ENCODE measurements at regions not wholly inside any gene's neighbourhood (a gene's known extent, or its start where the extent isn't known, plus 50 kb on each side); places are given as distances from the start of the nearest gene placed in this dataset.

DNA sequence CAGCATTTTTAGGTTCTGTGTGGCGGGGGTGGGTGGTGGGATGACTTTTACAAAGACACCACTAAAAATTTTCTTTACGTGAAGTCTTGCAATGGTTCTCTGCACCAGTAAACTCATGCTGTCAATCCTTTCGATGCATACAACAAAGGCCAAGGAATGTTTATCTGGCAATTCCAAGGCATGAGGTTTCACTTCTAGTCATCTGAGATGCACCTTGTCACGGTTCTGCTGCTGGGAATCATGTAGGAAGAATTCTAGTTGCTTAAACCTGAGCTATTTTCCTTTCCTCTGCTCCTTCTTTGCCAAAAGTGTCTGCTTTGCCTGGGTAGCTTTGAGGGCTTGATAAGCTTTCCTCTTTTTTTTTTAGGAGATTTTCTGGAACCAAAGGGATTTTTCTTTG, 1204.5 kb upstream of the SEMA6A start:
- no peaks in the 10 kb centered on the region for H3K27me3 ChIP-seq (replicated peaks; ENCODE audit: insufficient read depth, low read length)
- H3K9me3 ChIP-seq (replicated peaks; ENCODE audit: insufficient read depth, low read length) = no peaks in the 10 kb centered on the region; the same call in 1 of the 2 replicates

DNA sequence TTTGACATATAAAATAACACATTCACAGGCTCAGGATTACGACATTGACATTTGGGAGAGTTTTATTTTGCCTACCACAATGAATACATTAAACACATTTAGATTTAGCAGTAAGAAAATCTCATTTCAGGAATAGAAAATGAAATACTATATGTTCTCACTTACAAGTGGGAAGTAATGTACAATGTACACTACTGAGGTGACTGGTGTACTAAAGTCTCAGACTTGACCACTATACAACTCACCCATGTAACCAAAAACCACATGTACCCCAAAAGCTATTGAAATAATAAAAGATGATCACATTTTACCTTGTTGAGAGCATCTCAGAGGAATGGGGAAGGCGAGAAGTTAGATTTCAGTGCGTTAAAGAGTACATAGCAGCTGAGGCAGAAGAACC, 1202.4 kb upstream of the SEMA6A start:
- Histone ChIP-seq H2AFZ (ENCODE audit: low read length) (no peak overlapping the region), H3K9me3 (replicated peaks; ENCODE audit: insufficient read depth, low read length) (no peaks in the 10 kb centered on the region; the same call in 1 of the 2 replicates), H3K4me3 (ENCODE audit: low read length) (no peak overlapping the region), H3K36me3 (replicated peaks; ENCODE audit: insufficient read depth, low read length) (no peaks in the 10 kb centered on the region), H3K9ac (ENCODE audit: low read length) (no peak overlapping the region), H3K9me2 (replicated peaks; ENCODE audit: insufficient read depth, low read length) (no peaks in the 10 kb centered on the region), H4K20me1 (ENCODE audit: insufficient read depth, low read length) (no peaks in the 10 kb centered on the region), H3F3A (ENCODE audit: insufficient read depth, low read length) (no peaks in the 10 kb centered on the region), H3K79me2 (ENCODE audit: low read length) (no peaks in the 10 kb centered on the region), H3K27me3 (replicated peaks; ENCODE audit: insufficient read depth, low read length) (no peaks in the 10 kb centered on the region), H3K4me2 (ENCODE audit: low read depth, low read length) (no peak overlapping the region), H3K27ac (ENCODE audit: low read length) (no peak overlapping the region), H3K4me1 (ENCODE audit: low read length) (no peaks in the 10 kb centered on the region)
- DNase-seq = no peak
- TF ChIP-seq EZH2phosphoT487 (IDR thresholded peaks at IDR 0.05; ENCODE audit: low read length) (no peak), EZH2 (optimal IDR thresholded peaks at IDR 0.05; ENCODE audit: low read depth, low read length) (no peak)
- TF ChIP-seq, protein P1, sequence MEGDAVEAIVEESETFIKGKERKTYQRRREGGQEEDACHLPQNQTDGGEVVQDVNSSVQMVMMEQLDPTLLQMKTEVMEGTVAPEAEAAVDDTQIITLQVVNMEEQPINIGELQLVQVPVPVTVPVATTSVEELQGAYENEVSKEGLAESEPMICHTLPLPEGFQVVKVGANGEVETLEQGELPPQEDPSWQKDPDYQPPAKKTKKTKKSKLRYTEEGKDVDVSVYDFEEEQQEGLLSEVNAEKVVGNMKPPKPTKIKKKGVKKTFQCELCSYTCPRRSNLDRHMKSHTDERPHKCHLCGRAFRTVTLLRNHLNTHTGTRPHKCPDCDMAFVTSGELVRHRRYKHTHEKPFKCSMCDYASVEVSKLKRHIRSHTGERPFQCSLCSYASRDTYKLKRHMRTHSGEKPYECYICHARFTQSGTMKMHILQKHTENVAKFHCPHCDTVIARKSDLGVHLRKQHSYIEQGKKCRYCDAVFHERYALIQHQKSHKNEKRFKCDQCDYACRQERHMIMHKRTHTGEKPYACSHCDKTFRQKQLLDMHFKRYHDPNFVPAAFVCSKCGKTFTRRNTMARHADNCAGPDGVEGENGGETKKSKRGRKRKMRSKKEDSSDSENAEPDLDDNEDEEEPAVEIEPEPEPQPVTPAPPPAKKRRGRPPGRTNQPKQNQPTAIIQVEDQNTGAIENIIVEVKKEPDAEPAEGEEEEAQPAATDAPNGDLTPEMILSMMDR (IDR thresholded peaks at IDR 0.05; ENCODE audit: low read length) = no peak

More for the DNA sequence above, 1204.5 kb upstream of the SEMA6A start:
- Histone ChIP-seq H4K20me1 (ENCODE audit: insufficient read depth, low read length) (no peaks in the 10 kb centered on the region), H3K4me3 (ENCODE audit: low read length) (no peak overlapping the region), H3K27ac (ENCODE audit: low read length) (no peak overlapping the region), H3K4me2 (ENCODE audit: low read depth, low read length) (no peak overlapping the region), H3K36me3 (replicated peaks; ENCODE audit: insufficient read depth, low read length) (no peaks in the 10 kb centered on the region), H3K79me2 (ENCODE audit: low read length) (no peaks in the 10 kb centered on the region), H2AFZ (ENCODE audit: low read length) (no peak overlapping the region), H3K9ac (ENCODE audit: low read length) (no peak overlapping the region), H3K4me1 (ENCODE audit: low read length) (no peaks in the 10 kb centered on the region), H3F3A (ENCODE audit: insufficient read depth, low read length) (no peaks in the 10 kb centered on the region), H3K9me2 (replicated peaks; ENCODE audit: insufficient read depth, low read length) (no peaks in the 10 kb centered on the region)
- TF ChIP-seq EZH2 (optimal IDR thresholded peaks at IDR 0.05; ENCODE audit: low read depth, low read length) (no peak), EZH2phosphoT487 (IDR thresholded peaks at IDR 0.05; ENCODE audit: low read length) (no peak)
- TF ChIP-seq, protein P1 (IDR thresholded peaks at IDR 0.05; ENCODE audit: low read length) = no peak
- DNase-seq = no peak

DNA sequence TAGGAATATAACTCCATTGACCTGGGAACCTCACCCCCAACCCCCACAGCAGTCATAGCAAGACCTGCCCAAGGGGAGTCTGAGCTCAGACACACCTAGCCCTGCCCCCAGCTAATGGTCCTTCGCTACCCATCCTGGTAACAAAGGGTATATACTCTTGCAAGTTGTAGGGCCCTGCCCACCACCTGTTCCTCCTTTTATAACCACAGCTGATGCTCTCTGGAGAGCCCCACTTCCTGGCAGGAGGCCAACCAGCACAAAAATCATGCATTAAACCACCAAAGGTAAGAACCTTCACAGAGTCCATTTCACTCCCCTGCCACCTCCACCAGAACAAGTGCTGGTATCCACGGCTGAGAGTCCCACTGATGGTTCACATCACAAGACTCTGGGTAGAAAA, 1195.3 kb upstream of the SEMA6A start:
- H3K79me2 ChIP-seq (ENCODE audit: low read length) = no peaks in the 10 kb centered on the region
- no peaks in the 10 kb centered on the region for H3K36me3 ChIP-seq (replicated peaks; ENCODE audit: insufficient read depth, low read length)
- H3K9me2 ChIP-seq (replicated peaks; ENCODE audit: insufficient read depth, low read length) = no peaks in the 10 kb centered on the region
- H2AFZ ChIP-seq (ENCODE audit: low read length) = no peak overlapping the region
- H3K27ac ChIP-seq (ENCODE audit: low read length) = no peak overlapping the region
- H3K9me3 ChIP-seq (replicated peaks; ENCODE audit: insufficient read depth, low read length) = no peaks in the 10 kb centered on the region
- no peak overlapping the region for H3K4me3 ChIP-seq (ENCODE audit: low read length)
- no peak overlapping the region for H3K4me2 ChIP-seq (ENCODE audit: low read depth, low read length)
- no peaks in the 10 kb centered on the region for H3K27me3 ChIP-seq (replicated peaks; ENCODE audit: insufficient read depth, low read length)
- no peak for DNase-seq
- no peak overlapping the region for H3K9ac ChIP-seq (ENCODE audit: low read length)
- H4K20me1 ChIP-seq (ENCODE audit: insufficient read depth, low read length) = no peaks in the 10 kb centered on the region
- H3F3A ChIP-seq (ENCODE audit: insufficient read depth, low read length) = no peaks in the 10 kb centered on the region
- TF ChIP-seq EZH2 (optimal IDR thresholded peaks at IDR 0.05; ENCODE audit: low read depth, low read length) (no peak), EZH2phosphoT487 (IDR thresholded peaks at IDR 0.05; ENCODE audit: low read length) (no peak)
- TF ChIP-seq, protein P1 (IDR thresholded peaks at IDR 0.05; ENCODE audit: low read length) = no peak
- no peaks in the 10 kb centered on the region for H3K4me1 ChIP-seq (ENCODE audit: low read length)
